RWPE1 (cell line): ENCODE measurements at regions not wholly inside any gene's neighbourhood (a gene's known extent, or its start where the extent isn't known, plus 50 kb on each side); places are given as distances from the start of the nearest gene placed in this dataset.

Experiments
- CTCF ChIA-PET: fragments of 350-600 bp; sonication (Branson Sonifier 250); formaldehyde crosslinking; extraction: SDS; loops from one replicate; lab custom pipeline; 2021; lab: Yijun Ruan, JAX
- POLR2A ChIA-PET: fragments of 400-600 bp; formaldehyde crosslinking; extraction: SDS; loops from one replicate; lab custom pipeline; 2020; ENCODE audit warnings: antibody characterized with exemption; ENCODE audit not compliant: low non-redundant PET; lab: Yijun Ruan, JAX
- DNase-seq: peaks from one replicate; pipeline ENCODE4 v3.0.0; 2012; ENCODE audit warnings: low spot score
- H3K27ac ChIP-seq: fragments of 450-650 bp; 2 replicates; pipeline ENCODE4 v1.5.1; 2017
- CTCF ChIP-seq: fragments of 450-650 bp; conservative IDR thresholded peaks from 2 replicates; pipeline ENCODE4 v1.5.1; 2017; ENCODE audit warnings: low read depth, mild to moderate bottlenecking

GRCh38 chr20:58571356-58571692 lies 56.1 kb upstream of the APCDD1L start:
- no peak for TF ChIP-seq CTCF
- DNase-seq: no peak
- ChIA-PET POLR2A (no interaction called here), CTCF (interaction anchor here (0.7 kb wide), 1 partner anchor 131 kb away, joined by 4 read pairs; no protein-coding TSS in a partner anchor)
- H3K27ac ChIP-seq: no peak overlapping the region

- ChIA-PET POLR2A (no interaction called here), CTCF (no interaction called here)
- no peak for TF ChIP-seq CTCF
- H3K27ac ChIP-seq: no peak overlapping the region
- DNase-seq: no peak
Observed at GRCh38 chr20:58570204-58570859, 55.1 kb upstream of the APCDD1L start.

- POLR2A ChIA-PET: interaction anchor here (0.5 kb wide), 1 partner anchor 53 kb away, joined by 3 read pairs; no protein-coding TSS in a partner anchor
- CTCF ChIA-PET: no interaction called here
- DNase-seq: no peak
- no peak for TF ChIP-seq CTCF
- no peak overlapping the region for H3K27ac ChIP-seq
Observed at GRCh38 chr20:58569241-58570125, 54.3 kb upstream of the APCDD1L start.

- TF ChIP-seq CTCF: no peak
- DNase-seq: no peak
- CTCF ChIA-PET: interaction anchor here (0.7 kb wide), 1 partner anchor 635 kb away, joined by 3 read pairs; no protein-coding TSS in a partner anchor
- no peak overlapping the region for H3K27ac ChIP-seq
- POLR2A ChIA-PET: interaction anchor here (0.5 kb wide), 1 partner anchor 52 kb away, joined by 3 read pairs; no protein-coding TSS in a partner anchor
Observed at GRCh38 chr20:58568483-58569240, 53.5 kb upstream of the APCDD1L start.

GRCh38 chr20:58568126-58568482 lies 52.9 kb upstream of the APCDD1L start:
- POLR2A ChIA-PET: no interaction called here
- no peak overlapping the region for H3K27ac ChIP-seq
- CTCF ChIA-PET: interaction anchor here (0.7 kb wide), 1 partner anchor 635 kb away, joined by 3 read pairs; no protein-coding TSS in a partner anchor
- TF ChIP-seq CTCF: no peak
- DNase-seq: no peak

GRCh38 chr20:58567437-58567836 lies 52.2 kb upstream of the APCDD1L start:
- ChIA-PET POLR2A (no interaction called here), CTCF (interaction anchor here (0.6 kb wide), 1 partner anchor 23 kb away, joined by 3 read pairs; no protein-coding TSS in a partner anchor)
- no peak for DNase-seq
- TF ChIP-seq CTCF: no peak
- H3K27ac ChIP-seq: no peak overlapping the region
